Small intestine (tissue), 7 donors: ENCODE measurements at regions not wholly inside any gene's neighbourhood (a gene's known extent, or its start where the extent isn't known, plus 50 kb on each side); places are given as distances from the start of the nearest gene placed in this dataset.
"Not testable (repeated sequence)": the region's sequence is repeated elsewhere in the genome, so short reads cannot be mapped to it uniquely, and the experiment has no call there.

ENCODE experiments used
- DNase-seq, 2 donors: peaks; one replicate each; pipeline versions ENCODE4 v3.0.0 to v3.0.0-alpha.2; 2013
- FAIRE-seq: peaks from 2 replicates; lab custom pipeline; 2012; peaks lifted over from hg19 to GRCh38; lab: Jason Lieb, UNC
- H3K27ac ChIP-seq, 3 donors: one replicate each; pipeline ENCODE4 v1.5.1; 2013; ENCODE audit warnings: low read length in 2 of 3, mild to moderate bottlenecking in 2 of 3, control low read depth in 1 of 3, inconsistent platforms in 1 of 3, low read depth in 1 of 3, moderate library complexity in 1 of 3
- H3K27me3 ChIP-seq, 3 donors: one replicate each; pipeline ENCODE4 v1.6.1; 2013; ENCODE audit warnings: low read length in 3 of 3, inconsistent platforms in 1 of 3; ENCODE audit not compliant: control insufficient read depth in 3 of 3, insufficient read depth in 3 of 3
- H3K36me3 ChIP-seq, 3 donors: one replicate each; pipeline ENCODE4 v1.6.1; 2013; ENCODE audit warnings: low read length in 3 of 3, inconsistent platforms in 1 of 3, low read depth in 1 of 3, mild to moderate bottlenecking in 1 of 3, moderate library complexity in 1 of 3; ENCODE audit not compliant: control insufficient read depth in 3 of 3, insufficient read depth in 2 of 3
- H3K4me1 ChIP-seq, 3 donors: one replicate each; pipeline ENCODE4 v1.6.1; 2013; ENCODE audit warnings: low read length in 2 of 3, inconsistent platforms in 1 of 3, low read depth in 1 of 3, mild to moderate bottlenecking in 1 of 3, moderate library complexity in 1 of 3; ENCODE audit not compliant: control insufficient read depth in 3 of 3, insufficient read depth in 2 of 3
- H3K4me3 ChIP-seq, 3 donors: one replicate each; pipeline ENCODE4 v1.5.1; 2013; ENCODE audit warnings: low read length in 3 of 3, control low read depth in 1 of 3, inconsistent platforms in 1 of 3, low read depth in 1 of 3, mild to moderate bottlenecking in 1 of 3, moderate library complexity in 1 of 3
- H3K9me3 ChIP-seq, 2 donors: one replicate each; pipeline ENCODE4 v1.6.1; 2013; ENCODE audit warnings: low read depth in 1 of 2, low read length in 1 of 2; ENCODE audit not compliant: control insufficient read depth in 2 of 2, insufficient read depth in 1 of 2
- WGBS, 3 donors: extraction: QIAGEN DNeasy Blood & Tissue Kit; methylation state at CpG; one replicate each; pipeline ENCODE4 v1.1.7; 2013; 5-methylcytosine and 5-hydroxymethylcytosine counted together
- donor health status: healthy with polysubstance abuse.
- donor health status: control.
- donor health status: control.
- donor health status: Bipolar disorder and iron deficiency.
- donor health status: healthy.

DNA sequence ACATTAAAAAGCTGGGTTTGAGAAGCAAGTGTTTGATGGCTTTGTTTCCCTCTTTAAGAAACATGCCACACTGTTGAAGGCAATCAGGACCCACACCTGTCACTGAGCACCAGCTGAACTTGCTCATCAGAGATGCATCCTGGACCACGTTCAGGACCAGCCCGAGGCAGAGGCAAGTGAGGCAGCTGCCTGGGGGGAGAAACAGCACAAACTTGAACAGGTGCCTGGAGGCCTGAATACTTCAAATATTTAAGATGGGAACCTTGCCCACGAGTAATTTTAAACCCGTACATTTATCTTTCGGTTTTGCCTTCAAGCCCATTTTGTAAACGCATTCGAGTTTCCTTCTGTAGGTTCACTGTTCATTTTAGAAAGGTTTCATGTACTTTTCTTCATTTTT, 421.3 kb downstream of the NYAP2 start:
- FAIRE-seq = no peak
- Histone ChIP-seq H3K9me3 (peaks cover 0 to 2% of the 10 kb centered on the region in 2 donors), H3K4me3 (no peak overlapping the region), H3K4me1 (no peaks in the 10 kb centered on the region), H3K27me3 (no peaks in the 10 kb centered on the region), H3K27ac (no peak overlapping the region), H3K36me3 (no peaks in the 10 kb centered on the region)
- WGBS, 3 donors = 79 to 86% (median 82%) methylated on average over 7 of the region's 7 CpGs
- DNase-seq = no peak

DNA sequence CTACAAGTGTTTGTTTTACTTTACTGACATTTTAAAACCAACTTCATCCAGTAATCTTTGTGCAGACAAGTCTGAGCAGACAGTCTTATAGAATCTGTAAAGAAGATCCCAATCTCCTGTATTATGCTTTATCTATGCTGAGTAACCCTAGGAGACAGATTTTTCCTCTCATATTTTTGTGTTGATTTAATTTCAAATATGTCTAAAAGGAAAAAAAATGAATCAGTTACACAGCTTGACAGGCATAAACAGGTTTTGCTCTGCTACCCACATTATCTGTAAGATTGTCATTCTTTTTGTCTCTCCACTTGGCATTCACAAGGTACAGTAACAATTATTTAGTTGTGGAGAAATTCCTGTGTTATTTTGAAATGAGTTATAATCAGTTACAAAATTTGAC, 415.0 kb downstream of the NYAP2 start:
- Histone ChIP-seq H3K9me3 (no peaks in the 10 kb centered on the region), H3K36me3 (no peaks in the 10 kb centered on the region), H3K27me3 (no peaks in the 10 kb centered on the region), H3K4me3 (no peak overlapping the region), H3K4me1 (no peaks in the 10 kb centered on the region), H3K27ac (no peak overlapping the region)
- FAIRE-seq (no peak), DNase-seq (no peak)

DNA sequence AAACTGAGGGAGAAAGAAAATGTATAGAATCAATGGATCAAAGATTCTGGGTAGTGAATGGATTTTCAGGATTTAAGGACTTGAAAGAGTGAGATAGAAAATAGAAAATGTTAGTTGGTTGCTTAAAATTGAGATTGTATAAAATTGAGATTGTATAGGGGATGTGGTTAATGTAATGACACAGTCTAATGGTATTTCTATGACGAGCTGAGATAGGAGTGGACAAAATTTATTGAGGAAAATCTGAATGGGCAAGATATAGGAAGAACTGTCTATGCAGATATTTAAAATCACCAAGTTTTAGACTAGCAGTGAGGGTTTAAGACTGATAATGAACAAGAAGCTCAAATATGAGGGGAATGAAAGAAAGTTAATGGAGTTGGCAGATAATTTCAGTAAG, 406.6 kb downstream of the NYAP2 start:
- DNase-seq (no peak), FAIRE-seq (no peak)
- 40 to 62% (median 48%) methylated on average over 1 of the region's 1 CpG for WGBS, 3 donors
- peaks cover 0 to 4% (median 0%) of the 10 kb centered on the region in 3 donors for H3K4me1 ChIP-seq
- no peaks in the 10 kb centered on the region for H3K36me3 ChIP-seq
- H3K9me3 ChIP-seq = no peaks in the 10 kb centered on the region
- no peak overlapping the region for H3K4me3 ChIP-seq
- no peak overlapping the region for H3K27ac ChIP-seq
- H3K27me3 ChIP-seq = no peaks in the 10 kb centered on the region

DNA sequence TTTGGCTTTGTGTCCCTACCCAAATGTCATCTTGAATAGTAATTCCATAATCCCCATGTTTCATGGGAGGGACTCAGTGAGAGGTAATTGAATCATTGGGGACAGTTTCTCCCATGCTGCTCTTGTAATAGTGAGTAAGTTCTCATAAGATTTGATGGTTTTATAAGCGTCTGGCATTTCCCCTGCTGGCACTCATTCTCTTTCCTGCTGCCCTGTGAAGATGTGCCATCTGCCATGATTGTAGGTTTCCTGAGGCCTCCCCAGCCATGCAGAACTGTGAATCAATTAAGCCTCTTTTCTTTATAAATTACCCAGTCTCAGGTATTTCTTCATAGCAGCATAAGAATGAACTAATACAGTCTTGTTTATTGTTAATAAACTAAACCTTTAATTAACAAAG, 402.6 kb downstream of the NYAP2 start:
- not testable (repeated sequence) for H3K27ac ChIP-seq, H3K27me3 ChIP-seq, FAIRE-seq, H3K9me3 ChIP-seq, H3K36me3 ChIP-seq, H3K4me1 ChIP-seq, DNase-seq, H3K4me3 ChIP-seq
- 65 to 79% (median 73%) methylated on average over 1 of the region's 1 CpG for WGBS, 3 donors

DNA sequence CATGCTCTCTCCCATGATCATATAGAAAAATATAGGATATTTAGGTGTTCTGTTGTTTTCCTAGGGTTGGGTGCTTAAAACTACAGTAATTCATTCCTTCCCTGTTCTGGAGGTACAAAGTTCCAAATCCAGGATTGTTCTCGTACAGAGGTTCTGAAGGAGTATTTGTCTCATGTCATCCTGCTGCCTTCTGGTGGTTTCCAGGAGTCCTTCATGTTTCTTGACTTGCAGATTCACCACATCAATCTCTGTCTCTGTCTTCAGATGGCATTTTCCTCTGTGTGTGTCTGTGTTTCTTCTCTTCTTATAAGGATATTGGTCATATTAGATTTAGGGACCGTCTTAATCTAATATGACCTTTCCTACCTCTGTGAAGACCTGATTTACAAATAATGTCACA, 397.9 kb downstream of the NYAP2 start:
- Histone ChIP-seq H3K4me3 (no peak overlapping the region), H3K27ac (no peak overlapping the region), H3K36me3 (no peaks in the 10 kb centered on the region), H3K27me3 (no peaks in the 10 kb centered on the region), H3K4me1 (no peaks in the 10 kb centered on the region), H3K9me3 (no peaks in the 10 kb centered on the region)
- FAIRE-seq (no peak), DNase-seq (no peak)
- WGBS, 3 donors = 45 to 75% (median 47%) methylated on average over 2 of the region's 2 CpGs

DNA sequence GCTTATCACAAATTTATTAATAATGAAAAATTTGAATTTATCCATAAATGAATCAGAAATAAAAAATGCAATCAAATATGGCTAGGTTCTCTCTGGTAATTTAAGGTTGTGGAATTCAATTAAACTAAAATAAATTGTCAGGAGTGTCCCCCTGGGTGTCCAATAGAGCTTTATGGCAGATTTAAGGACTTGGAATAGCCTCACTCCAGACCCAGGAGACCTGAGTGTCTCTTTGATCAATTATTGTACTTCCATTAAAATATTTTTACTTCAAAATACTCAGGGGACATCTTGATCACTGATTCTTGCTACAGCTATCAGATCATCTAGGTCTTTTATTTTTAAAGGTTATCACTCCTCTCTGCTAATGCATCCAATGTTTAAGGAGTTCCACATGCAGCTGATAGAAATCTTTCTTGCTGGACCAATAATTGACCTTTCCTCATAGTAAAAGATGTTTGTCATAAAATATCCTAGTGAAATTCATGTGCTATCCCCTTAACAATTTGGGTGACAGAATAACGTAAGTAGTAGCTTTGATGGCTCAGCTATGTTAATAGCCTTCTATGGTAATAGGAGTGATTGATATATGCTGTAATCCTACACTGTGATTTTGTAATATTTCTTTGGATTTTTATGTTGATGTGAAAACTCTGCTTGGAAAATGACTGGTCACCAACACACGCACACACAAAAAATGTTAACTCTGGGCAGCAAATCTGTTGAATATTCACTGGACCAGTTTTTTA, 395.3 kb downstream of the NYAP2 start:
- Histone ChIP-seq H3K36me3 (no peaks in the 10 kb centered on the region), H3K9me3 (no peaks in the 10 kb centered on the region), H3K4me3 (no peak overlapping the region), H3K4me1 (no peaks in the 10 kb centered on the region), H3K27ac (no peak overlapping the region), H3K27me3 (no peaks in the 10 kb centered on the region)
- FAIRE-seq = no peak
- WGBS, 3 donors = 81 to 85% (median 83%) methylated on average over 2 of the region's 2 CpGs
- no peak for DNase-seq

DNA sequence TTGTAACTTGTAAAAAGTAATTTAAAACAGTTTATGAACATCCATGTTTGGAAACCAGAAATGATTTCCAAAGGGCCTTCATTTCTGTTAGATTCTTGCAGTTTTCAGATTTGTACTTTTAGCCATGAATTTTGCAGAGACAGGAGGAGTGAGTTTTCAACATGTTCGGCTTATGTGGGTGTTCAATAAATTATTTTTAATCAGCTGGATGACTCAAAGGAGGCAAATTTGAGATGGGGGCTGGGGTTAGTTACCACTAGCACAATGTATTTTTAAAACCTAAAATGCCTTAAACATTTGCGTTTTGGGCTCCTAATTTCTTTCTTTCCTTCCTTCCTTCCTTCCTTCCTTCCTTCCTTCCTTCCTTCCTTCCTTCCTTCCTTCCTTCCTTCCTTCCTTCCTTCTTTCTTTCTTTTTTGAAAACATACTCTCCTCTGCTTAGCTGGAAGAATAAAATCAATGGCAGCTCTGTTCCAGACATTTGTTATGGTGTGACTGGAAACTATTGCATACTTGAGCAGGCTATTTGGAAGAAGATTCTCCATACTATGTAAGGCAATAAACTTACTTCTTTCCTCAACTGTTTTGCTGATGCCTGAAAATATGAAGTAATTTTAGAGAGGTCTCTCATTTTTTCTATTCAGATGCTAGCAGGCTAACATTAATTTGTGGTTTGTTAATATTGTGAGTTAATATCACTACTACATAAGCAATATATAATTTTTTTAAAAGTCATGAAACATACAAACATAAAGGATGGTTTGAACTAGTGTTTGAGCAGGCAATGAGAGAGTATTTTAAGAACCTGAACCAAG, 394.4 kb downstream of the NYAP2 start:
- no peaks in the 10 kb centered on the region for H3K27me3 ChIP-seq
- DNase-seq = no peak
- WGBS, 3 donors = 51 to 76% (median 67%) methylated on average over 2 of the region's 2 CpGs

DNA sequence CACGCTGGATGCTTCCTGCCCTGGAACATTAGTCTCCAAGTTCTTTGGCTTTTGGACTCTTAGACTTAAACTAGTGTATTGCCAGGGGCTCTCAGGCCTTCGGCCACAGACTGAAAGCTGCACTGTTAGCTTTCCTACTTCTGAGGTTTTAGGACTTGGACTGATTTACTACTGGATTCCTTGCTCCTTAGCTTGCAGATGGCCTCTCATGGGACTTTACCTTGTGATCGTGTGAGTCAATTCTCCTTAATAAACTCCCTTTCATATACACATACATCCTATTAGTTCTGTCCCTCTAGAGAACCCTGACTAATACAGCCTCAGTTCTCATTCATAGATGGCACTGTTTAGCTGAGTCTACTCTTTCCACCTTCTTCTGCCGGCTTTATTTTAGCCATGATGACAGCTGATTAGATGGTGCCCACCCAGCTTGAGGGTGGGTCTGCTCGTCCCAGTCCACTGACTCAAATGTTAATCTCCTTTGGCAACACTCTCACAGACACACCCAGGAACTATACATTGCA, 389.1 kb downstream of the NYAP2 start:
- no peak for FAIRE-seq

More for the DNA sequence above, 394.4 kb downstream of the NYAP2 start:
- Histone ChIP-seq H3K27ac (no peak overlapping the region), H3K36me3 (no peaks in the 10 kb centered on the region), H3K4me1 (no peaks in the 10 kb centered on the region), H3K9me3 (no peaks in the 10 kb centered on the region), H3K4me3 (no peak overlapping the region)
- no peak for FAIRE-seq

More for the DNA sequence above, 389.1 kb downstream of the NYAP2 start:
- Histone ChIP-seq H3K27ac (no peak overlapping the region), H3K4me3 (no peak overlapping the region), H3K27me3 (no peaks in the 10 kb centered on the region), H3K4me1 (no peaks in the 10 kb centered on the region), H3K36me3 (no peaks in the 10 kb centered on the region), H3K9me3 (no peaks in the 10 kb centered on the region)
- DNase-seq = no peak
- 63 to 71% (median 68%) methylated on average over 5 of the region's 5 CpGs for WGBS, 3 donors
